GM12891 (cell line): ENCODE measurements at regions not wholly inside any gene's neighbourhood (a gene's known extent, or its start where the extent isn't known, plus 50 kb on each side); places are given as distances from the start of the nearest gene placed in this dataset.

Experiments used
- PAX5 ChIP-seq: IDR thresholded peaks from 2 replicates; pipeline ENCODE4 v1.6.1; 2011; ENCODE audit warnings: low read length, moderate library complexity, mild to moderate bottlenecking; ENCODE audit not compliant: insufficient read depth, severe bottlenecking
- POLR2A ChIP-seq: IDR thresholded peaks from 2 replicates; pipeline ENCODE4 v1.6.1; 2011; ENCODE audit warnings: low read depth, low read length, control low read depth
- POLR2AphosphoS5 ChIP-seq: IDR thresholded peaks from 2 replicates; pipeline ENCODE4 v1.6.1; 2011; ENCODE audit warnings: low read depth, low read length, control low read depth
- POU2F2 ChIP-seq: IDR thresholded peaks from 2 replicates; pipeline ENCODE4 v1.6.1; 2011; ENCODE audit warnings: low read depth, mild to moderate bottlenecking, control low read depth, low read length, moderate library complexity
- SPI1 ChIP-seq: IDR thresholded peaks from 2 replicates; pipeline ENCODE4 v1.6.1; 2011; ENCODE audit warnings: low read depth, low read length, control low read depth
- TAF1 ChIP-seq: IDR thresholded peaks from 2 replicates; pipeline ENCODE4 v1.6.1; 2011; ENCODE audit warnings: low read depth, low read length, control low read depth

DNA sequence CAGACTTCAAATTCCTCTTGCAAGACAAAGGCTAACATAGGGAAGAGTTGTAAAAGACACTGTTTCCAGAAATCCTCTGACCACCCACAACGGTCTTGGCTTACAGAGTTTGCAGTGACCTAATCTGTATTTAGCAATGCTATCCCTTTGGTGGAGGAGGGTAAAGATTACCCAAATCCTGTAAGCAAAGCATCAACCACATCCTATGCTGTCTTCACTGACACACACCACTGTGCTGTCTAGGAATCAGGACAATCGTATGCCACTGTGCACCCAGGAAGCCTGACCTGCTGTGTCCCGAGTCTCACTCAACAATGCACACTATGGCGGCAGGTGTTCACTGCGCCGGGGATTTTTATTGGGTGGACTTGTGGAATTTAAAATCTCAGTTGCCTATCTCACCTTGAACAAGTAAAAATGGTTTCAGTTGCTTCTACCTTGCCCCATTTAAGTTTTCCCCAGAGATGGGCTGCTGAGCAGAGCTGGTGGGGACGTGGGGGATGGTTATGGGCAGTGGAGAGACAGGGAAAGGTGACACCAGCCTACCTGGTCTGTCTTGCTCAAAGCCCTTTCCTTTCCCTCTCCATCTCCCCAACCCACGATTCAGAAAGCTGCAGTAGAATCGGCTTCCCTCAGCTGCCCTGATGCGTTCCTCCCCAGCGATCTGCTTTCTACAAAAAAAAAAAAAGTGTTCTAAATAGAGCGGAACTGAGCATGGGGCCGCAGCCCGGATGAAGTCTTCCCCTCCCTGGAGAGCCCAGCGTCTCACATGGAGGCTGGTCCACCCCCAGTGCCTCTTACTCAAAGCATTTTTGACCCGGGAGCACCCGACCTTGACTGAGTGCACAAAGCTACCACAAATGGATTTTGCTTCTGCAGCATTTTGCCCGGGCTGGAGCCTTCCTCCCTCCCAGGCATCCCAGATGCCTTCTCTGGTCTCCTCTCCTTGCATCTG, 271.5 kb downstream of the SOX9 start:
- TF ChIP-seq POLR2A = no peak
- no peak for TF ChIP-seq TAF1
- no peak for TF ChIP-seq POU2F2
- TF ChIP-seq POLR2AphosphoS5 = no peak
- no peak for TF ChIP-seq SPI1
- no peak for TF ChIP-seq PAX5
